IPS-18a (cell line): ENCODE measurements at regions not wholly inside any gene's neighbourhood (a gene's known extent, or its start where the extent isn't known, plus 50 kb on each side); places are given as distances from the start of the nearest gene placed in this dataset.

Source experiments
- H3K27ac ChIP-seq: one replicate; pipeline ENCODE4 v1.5.1; 2013; ENCODE audit warnings: low read length
- H3K27me3 ChIP-seq: one replicate; pipeline ENCODE4 v1.6.1; 2013; ENCODE audit warnings: mild to moderate bottlenecking, low read length; ENCODE audit not compliant: control insufficient read depth, insufficient read depth
- H3K36me3 ChIP-seq: one replicate; pipeline ENCODE4 v1.6.1; 2013; ENCODE audit warnings: low read depth, low read length; ENCODE audit not compliant: control insufficient read depth
- H3K4me1 ChIP-seq: one replicate; pipeline ENCODE4 v1.6.1; 2013; ENCODE audit warnings: low read depth, low read length; ENCODE audit not compliant: control insufficient read depth
- H3K4me3 ChIP-seq: one replicate; pipeline ENCODE4 v1.5.1; 2013; ENCODE audit warnings: low read length
- H3K9ac ChIP-seq: one replicate; pipeline ENCODE4 v1.6.1; 2013; ENCODE audit warnings: mild to moderate bottlenecking, low read length, moderate library complexity
- H3K9me3 ChIP-seq: one replicate; pipeline ENCODE4 v1.6.1; 2013; ENCODE audit warnings: low read depth, low read length; ENCODE audit not compliant: control insufficient read depth

DNA sequence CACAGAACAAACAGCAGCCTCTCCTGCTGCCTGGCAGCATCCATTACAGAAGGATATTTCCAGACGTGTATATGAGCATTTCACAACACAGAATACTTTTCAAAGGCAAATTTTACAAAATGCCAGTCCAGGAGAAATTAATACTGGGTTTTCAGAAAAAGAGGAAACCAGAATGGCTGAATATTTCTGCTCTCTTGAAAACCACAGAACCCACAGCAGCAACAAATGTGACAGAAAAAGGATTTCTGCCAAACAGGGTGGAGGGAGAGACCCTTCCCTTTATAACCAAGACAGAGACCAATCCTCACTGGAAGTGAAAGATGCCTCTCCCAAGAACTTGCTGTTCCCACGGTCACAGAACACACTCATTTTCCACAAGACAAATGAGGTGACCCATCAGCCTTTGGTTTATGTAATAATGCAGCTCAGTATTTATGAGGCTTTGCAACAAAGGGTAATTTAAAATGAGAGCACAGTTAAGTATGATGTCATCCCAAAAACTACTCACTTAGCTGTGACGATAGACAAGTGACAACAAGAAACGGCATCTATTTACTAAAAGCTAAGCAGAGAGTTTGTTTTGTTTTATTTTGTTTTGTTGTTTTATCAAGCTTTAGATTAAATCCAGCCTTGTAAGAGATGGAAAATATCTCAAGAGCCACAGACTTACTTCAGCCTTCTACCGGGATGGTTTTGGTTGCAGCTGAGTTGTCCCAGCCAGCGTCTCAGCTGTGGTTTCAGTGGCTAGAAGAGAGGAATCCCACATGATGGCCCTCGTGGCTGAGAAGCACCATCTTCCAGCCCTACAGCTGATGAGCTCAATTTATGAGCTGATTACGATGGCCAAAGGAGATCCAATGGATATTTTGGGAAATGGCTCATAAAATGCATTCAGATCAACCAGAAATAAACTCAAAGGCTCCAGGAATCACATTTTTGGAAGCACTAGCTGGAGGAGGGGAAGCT lies 249.3 kb upstream of the AGAP1 start:
- H3K4me1 ChIP-seq: no peaks in the 10 kb centered on the region
- no peak overlapping the region for H3K27ac ChIP-seq
- H3K36me3 ChIP-seq: no peaks in the 10 kb centered on the region
- H3K9ac ChIP-seq: no peak overlapping the region
- no peak overlapping the region for H3K4me3 ChIP-seq
- H3K27me3 ChIP-seq: no peaks in the 10 kb centered on the region
- H3K9me3 ChIP-seq: no peaks in the 10 kb centered on the region

DNA sequence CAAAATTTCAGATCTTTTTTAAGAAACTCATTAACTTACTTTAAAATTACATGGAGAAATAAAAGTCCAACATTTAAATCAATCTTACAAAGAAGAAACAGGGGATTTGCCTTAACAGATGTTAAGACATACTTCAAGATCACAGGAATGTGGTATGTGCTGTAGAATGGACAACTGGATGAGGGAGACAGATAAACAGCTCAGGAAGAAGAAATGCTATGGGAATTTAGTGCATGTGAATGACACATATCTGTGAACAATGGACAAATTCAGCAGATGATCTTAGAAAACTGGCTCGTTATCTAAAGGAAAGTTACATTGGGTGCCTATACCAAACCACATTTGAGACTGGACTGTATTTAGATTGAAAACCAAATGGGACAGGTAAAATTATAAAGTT lies 246.8 kb upstream of the AGAP1 start:
- H3K36me3 ChIP-seq: no peaks in the 10 kb centered on the region
- no peaks in the 10 kb centered on the region for H3K27me3 ChIP-seq
- H3K9ac ChIP-seq: no peak overlapping the region
- H3K4me1 ChIP-seq: no peaks in the 10 kb centered on the region
- H3K27ac ChIP-seq: no peak overlapping the region
- no peak overlapping the region for H3K4me3 ChIP-seq
- no peaks in the 10 kb centered on the region for H3K9me3 ChIP-seq

DNA sequence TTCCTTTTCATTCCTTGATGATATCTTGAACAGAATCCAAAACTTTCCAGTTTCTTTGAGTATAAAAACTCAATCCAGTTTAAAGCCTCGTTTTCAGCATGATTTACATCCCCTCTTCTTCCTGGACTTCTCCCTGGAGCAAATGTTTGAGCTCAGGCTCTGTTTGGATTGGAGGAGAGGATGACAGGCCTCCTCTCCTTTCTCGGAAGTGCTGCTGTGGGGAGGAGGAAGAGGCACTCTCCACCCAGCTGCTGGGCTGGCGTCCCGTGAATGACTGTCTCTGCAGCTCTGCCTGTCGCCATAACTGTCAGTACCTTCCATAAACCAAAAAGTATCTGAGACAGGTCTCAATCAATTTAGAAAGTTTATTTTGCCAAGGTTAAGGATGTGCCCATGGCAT lies 238.2 kb upstream of the AGAP1 start:
- Histone ChIP-seq H3K4me3 (no peak overlapping the region), H3K27me3 (no peaks in the 10 kb centered on the region), H3K9me3 (no peaks in the 10 kb centered on the region), H3K36me3 (no peaks in the 10 kb centered on the region), H3K27ac (no peak overlapping the region), H3K9ac (no peak overlapping the region), H3K4me1 (no peaks in the 10 kb centered on the region)

DNA sequence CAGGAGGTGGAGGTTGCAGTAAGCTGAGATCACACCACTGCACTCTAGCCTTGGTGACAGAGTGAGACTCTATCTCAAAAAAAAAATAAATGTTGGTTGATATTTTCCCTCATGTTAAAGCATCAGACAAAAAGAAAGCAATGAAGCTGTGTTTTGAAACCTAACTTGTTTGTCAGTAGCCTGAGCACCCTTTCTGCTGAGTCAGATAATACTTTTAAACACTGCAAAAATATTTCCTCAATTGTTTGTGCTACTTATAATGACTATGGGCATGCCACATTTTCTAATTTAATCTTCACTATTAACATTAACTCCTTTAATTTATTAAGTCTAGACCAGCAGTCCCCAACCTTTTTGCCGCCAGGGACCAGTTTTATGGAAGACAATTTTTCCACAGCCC lies 236.3 kb upstream of the AGAP1 start:
- no peak overlapping the region for H3K9ac ChIP-seq

DNA sequence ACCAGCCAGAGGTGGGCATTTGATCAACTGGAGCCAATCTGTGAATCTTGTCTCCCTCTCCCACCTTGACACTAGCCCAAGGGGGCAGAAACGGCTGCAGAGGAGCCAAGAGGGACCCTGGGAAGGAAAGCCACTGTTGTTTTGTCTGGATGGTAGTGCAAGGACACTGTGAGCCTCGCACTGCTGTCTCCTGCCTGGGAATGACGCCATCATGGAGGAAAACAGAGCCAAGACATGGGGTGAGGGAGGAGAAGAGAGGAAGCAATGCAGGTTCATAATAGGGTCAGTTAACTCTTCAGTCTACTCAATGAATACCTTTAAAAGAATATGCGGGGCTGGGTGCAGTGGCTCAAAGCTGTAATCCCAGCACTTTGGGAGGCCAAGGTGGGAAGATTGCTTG lies 231.1 kb upstream of the AGAP1 start:
- no peaks in the 10 kb centered on the region for H3K27me3 ChIP-seq
- H3K4me3 ChIP-seq: no peak overlapping the region
- no peaks in the 10 kb centered on the region for H3K4me1 ChIP-seq
- H3K27ac ChIP-seq: no peak overlapping the region
- H3K9ac ChIP-seq: no peak overlapping the region
- H3K9me3 ChIP-seq: no peaks in the 10 kb centered on the region
- H3K36me3 ChIP-seq: no peaks in the 10 kb centered on the region

More for the DNA sequence above, 236.3 kb upstream of the AGAP1 start:
- no peaks in the 10 kb centered on the region for H3K4me1 ChIP-seq
- H3K9me3 ChIP-seq: no peaks in the 10 kb centered on the region
- no peak overlapping the region for H3K4me3 ChIP-seq
- H3K27me3 ChIP-seq: no peaks in the 10 kb centered on the region
- no peak overlapping the region for H3K27ac ChIP-seq
- H3K36me3 ChIP-seq: no peaks in the 10 kb centered on the region

DNA sequence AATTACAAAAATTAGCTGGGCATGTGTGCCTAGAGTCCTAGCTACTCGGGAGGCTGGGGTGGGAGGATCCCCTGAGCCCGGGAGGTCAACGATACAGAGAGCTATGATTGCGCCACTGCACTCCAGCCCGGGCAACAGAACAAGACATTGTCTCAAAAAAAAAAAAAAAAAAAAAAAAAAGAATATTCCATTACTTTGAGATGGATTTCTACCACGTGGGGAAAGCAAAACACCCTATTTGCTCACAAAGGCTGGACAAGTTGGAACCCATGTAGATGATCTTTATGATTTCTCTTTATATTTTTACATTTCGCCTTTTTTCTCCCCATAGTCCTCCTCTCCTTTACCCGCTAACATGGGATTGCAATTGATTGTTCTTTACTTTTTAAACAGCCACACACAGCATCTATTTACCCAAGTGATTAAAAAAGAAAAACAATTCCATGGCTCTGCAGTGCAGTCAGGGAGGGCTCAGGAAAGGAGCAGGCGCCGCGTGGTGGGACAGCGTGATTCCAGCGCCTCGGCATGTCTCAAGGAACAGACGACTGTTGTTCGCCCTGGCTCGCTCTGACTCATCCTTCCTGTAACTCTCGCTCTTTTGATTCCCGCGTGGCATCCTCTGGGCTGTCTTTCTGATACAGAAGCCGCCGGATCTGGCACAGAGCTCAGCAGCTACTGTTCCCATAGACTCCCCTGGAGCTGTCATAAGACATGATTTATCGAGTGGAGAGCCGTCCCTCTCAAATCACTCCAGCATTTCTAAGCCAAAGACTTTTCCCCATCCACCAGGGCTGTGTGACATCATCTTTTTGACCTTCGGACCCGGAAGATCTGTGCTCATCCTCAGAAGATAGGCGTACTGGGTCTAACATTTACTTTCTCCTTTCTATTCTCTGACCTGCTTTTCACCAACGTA lies 230.4 kb upstream of the AGAP1 start:
- Histone ChIP-seq H3K36me3 (no peaks in the 10 kb centered on the region), H3K9ac (no peak overlapping the region), H3K27ac (no peak overlapping the region)

DNA sequence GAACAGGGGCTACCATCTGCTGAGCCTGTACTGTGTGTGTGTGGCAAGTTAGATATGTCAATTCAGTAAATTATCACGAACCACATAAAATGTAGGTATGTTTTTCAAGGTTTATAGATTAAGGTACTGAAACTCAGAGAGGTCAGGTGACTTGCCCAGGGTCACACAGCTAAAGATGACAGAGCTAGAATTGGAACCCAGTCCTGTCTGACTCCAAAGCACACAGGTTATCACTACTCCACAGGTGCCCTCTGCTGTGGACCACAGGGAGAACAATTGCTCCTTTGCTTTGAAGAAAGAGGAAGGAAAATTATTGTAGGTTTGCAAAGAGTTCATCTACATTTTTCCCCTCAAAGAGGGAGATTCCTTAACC lies 229.7 kb upstream of the AGAP1 start:
- no peaks in the 10 kb centered on the region for H3K9me3 ChIP-seq
- H3K36me3 ChIP-seq: no peaks in the 10 kb centered on the region
- no peak overlapping the region for H3K27ac ChIP-seq
- H3K27me3 ChIP-seq: no peaks in the 10 kb centered on the region
- H3K4me1 ChIP-seq: no peaks in the 10 kb centered on the region
- H3K9ac ChIP-seq: no peak overlapping the region
- H3K4me3 ChIP-seq: no peak overlapping the region

More for the DNA sequence above, 230.4 kb upstream of the AGAP1 start:
- Histone ChIP-seq H3K27me3 (no peaks in the 10 kb centered on the region), H3K9me3 (no peaks in the 10 kb centered on the region), H3K4me1 (no peaks in the 10 kb centered on the region), H3K4me3 (no peak overlapping the region)

DNA sequence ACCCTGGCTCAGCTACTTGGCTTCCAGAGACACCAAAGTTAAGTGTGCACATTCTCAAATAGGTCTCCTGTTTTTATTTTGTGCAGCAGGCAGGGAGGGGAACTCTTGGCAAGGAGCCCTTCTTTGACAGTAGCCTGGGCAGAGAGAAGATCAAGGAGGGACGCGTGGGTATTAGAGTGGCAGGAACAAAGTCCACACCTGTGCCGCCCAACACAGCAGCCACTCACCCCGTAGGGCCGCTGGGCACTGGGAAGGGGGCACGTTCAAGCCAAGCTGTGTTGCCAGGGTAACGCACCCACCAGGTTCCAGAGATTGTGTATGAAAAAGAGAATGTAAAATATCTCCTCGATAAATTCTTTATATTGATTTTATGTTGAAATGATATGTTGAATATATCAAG lies 229.3 kb upstream of the AGAP1 start:
- Histone ChIP-seq H3K4me1 (no peaks in the 10 kb centered on the region), H3K9ac (no peak overlapping the region), H3K27me3 (no peaks in the 10 kb centered on the region), H3K9me3 (no peaks in the 10 kb centered on the region), H3K27ac (no peak overlapping the region), H3K4me3 (no peak overlapping the region), H3K36me3 (no peaks in the 10 kb centered on the region)

DNA sequence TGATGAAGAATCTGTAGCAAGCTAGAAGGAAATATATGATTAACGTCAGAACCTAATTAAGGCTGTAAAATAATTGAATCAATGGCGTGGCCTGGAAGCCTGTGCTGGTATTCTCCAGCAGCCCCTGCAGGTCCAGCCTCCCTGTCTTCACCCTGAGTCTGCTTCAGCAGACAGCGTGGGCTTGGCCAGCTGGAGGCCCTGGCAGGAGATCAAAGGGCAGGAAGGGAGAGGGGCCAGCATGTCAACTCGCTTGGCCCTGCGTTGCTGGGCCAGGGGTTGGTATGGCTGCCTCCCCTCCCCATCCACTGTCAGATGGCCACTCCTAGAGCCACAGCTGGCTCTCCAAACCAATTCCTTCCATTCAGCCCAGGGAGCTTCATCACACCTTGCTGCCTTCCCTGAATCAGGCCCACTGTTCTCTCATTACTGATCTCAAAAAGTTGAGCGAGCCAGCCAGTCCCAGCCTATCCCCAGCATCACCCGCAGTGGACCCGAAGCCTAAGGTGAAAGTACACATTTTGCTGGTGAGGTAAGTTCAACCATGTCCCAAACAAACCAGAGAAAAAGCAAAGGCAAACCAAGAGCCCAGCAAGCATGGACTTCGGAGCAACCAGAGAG lies 228.4 kb upstream of the AGAP1 start:
- no peak overlapping the region for H3K27ac ChIP-seq
- no peaks in the 10 kb centered on the region for H3K36me3 ChIP-seq
- H3K4me3 ChIP-seq: no peak overlapping the region
- H3K27me3 ChIP-seq: no peaks in the 10 kb centered on the region
- H3K9me3 ChIP-seq: no peaks in the 10 kb centered on the region
- no peaks in the 10 kb centered on the region for H3K4me1 ChIP-seq
- no peak overlapping the region for H3K9ac ChIP-seq

DNA sequence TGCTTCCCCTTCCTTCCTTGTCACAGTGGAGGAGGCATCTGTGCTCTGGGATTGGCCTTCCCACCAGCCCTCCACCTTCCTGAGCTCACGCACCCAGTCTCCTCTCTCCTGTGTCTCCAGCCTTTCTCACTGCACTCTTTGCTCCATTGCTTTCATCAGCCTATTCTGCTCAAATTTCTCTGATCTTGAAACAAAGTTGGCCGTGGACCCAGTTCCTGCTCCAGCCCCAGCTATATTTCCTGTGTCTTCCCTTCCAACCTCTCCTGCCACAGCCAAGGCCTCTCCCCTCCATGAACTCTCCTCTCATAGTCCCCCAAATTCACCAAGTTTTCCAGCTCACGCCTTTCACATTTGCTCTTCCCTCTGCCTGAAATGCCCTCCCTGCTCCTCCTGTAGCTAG lies 226.6 kb upstream of the AGAP1 start:
- Histone ChIP-seq H3K9me3 (no peaks in the 10 kb centered on the region), H3K27ac (no peak overlapping the region), H3K4me1 (no peaks in the 10 kb centered on the region), H3K27me3 (no peaks in the 10 kb centered on the region), H3K36me3 (no peaks in the 10 kb centered on the region), H3K9ac (no peak overlapping the region), H3K4me3 (no peak overlapping the region)

DNA sequence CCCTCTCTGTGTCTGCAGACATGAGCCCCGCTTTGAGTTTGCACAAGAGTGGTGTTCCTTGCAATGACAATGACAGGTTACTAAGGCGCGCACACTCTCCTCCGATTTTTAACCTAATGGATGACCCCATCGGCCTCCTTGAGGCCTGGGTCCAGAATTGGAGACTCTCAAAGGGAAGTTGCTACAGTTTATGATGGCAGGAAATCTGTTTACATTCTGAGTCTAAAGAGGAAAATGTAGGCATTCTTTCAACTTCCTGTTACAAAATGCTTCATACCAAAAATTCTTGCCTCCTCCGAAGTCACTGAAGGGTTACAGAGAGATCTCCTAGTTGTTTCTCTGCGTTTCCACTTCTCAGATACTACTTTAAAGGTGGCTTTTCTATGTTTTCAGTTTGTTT lies 225.3 kb upstream of the AGAP1 start:
- peaks cover 2% of the 10 kb centered on the region for H3K4me1 ChIP-seq
- H3K4me3 ChIP-seq: no peak overlapping the region
- no peaks in the 10 kb centered on the region for H3K27me3 ChIP-seq
- H3K9me3 ChIP-seq: no peaks in the 10 kb centered on the region
- no peak overlapping the region for H3K9ac ChIP-seq
- H3K36me3 ChIP-seq: no peaks in the 10 kb centered on the region
- H3K27ac ChIP-seq: no peak overlapping the region
